Right ventricle myocardium inferior (tissue), 1 donor: ENCODE measurements at regions not wholly inside any gene's neighbourhood (a gene's known extent, or its start where the extent isn't known, plus 50 kb on each side); places are given as distances from the start of the nearest gene placed in this dataset.

Experiments used
- ATAC-seq: fragments of 200-7000 bp; cut with Tn5 transposase; one replicate; pipeline ENCODE4 v1.9.1; 2020; ENCODE audit warnings: mild to moderate bottlenecking, moderate library complexity
- DNase-seq: peaks from one replicate; pipeline ENCODE4 v3.0.0; 2021; ENCODE audit errors: missing footprints
- intact Hi-C: fragments of 100-400 bp; cut with DNase I; formaldehyde crosslinking; loops from one replicate; pipeline ENCODE4 v1.11.0; 2022
- donor health status: DM: no; HTN: yes; CAD: no; lungs with severe emphysema.

- intact Hi-C loops, result loop anchor here (5.0 to 10.0 kb wide), 4 partner anchors 812 to 1280 kb away; partner anchors contain the start of gene BCL11A
- ATAC-seq (no peak), DNase-seq (no peak)
Observed at GRCh38 chr2:59302683-59303082, 1061.6 kb upstream of the FANCL start.

GRCh38 chr2:59301466-59302402, 1060.6 kb upstream of the FANCL start:
- intact Hi-C loops, result loop anchor here (5.0 to 10.0 kb wide), 4 partner anchors 813 to 1281 kb away; partner anchors contain the start of gene BCL11A
- DNase-seq (no peak), ATAC-seq (peak; percentile 76)

GRCh38 chr2:59297816-59298215, 1056.7 kb upstream of the FANCL start:
- intact Hi-C loops, result no loop called here
- ATAC-seq (no peak), DNase-seq (no peak)

GRCh38 chr2:59296279-59296678, 1055.2 kb upstream of the FANCL start:
- DNase-seq (no peak), ATAC-seq (no peak)
- intact Hi-C loops, result no loop called here

GRCh38 chr2:59295524-59296162, 1054.5 kb upstream of the FANCL start:
- no peak for ATAC-seq
- DNase-seq, result no peak
- intact Hi-C loops, result no loop called here

- ATAC-seq, result no peak
- intact Hi-C loops, result no loop called here
- no peak for DNase-seq
Observed at GRCh38 chr2:59288771-59289170, 1047.6 kb upstream of the FANCL start.

- intact Hi-C loops, result no loop called here
- ATAC-seq (no peak), DNase-seq (no peak)
Observed at GRCh38 chr2:59282374-59283057, 1041.4 kb upstream of the FANCL start.

GRCh38 chr2:59277671-59278070, 1036.5 kb upstream of the FANCL start:
- intact Hi-C loops, result no loop called here
- DNase-seq, result no peak
- no peak for ATAC-seq

GRCh38 chr2:59276917-59277316, 1035.8 kb upstream of the FANCL start:
- ATAC-seq, result no peak
- DNase-seq, result no peak
- intact Hi-C loops, result no loop called here

- intact Hi-C loops, result no loop called here
- no peak for DNase-seq
- ATAC-seq, result no peak
Observed at GRCh38 chr2:59276033-59276432, 1034.9 kb upstream of the FANCL start.

GRCh38 chr2:59266453-59266852, 1025.3 kb upstream of the FANCL start:
- intact Hi-C loops, result no loop called here
- ATAC-seq, result no peak
- no peak for DNase-seq

GRCh38 chr2:59259913-59260312, 1018.8 kb upstream of the FANCL start:
- intact Hi-C loops, result no loop called here
- ATAC-seq (no peak), DNase-seq (no peak)

GRCh38 chr2:59256290-59256689, 1015.2 kb upstream of the FANCL start:
- intact Hi-C loops, result no loop called here

GRCh38 chr2:59254279-59254678, 1013.2 kb upstream of the FANCL start:
- DNase-seq, result no peak
- ATAC-seq, result no peak
- intact Hi-C loops, result no loop called here

More at GRCh38 chr2:59256290-59256689, 1015.2 kb upstream of the FANCL start:
- DNase-seq (no peak), ATAC-seq (no peak)

- DNase-seq (no peak), ATAC-seq (no peak)
- intact Hi-C loops, result no loop called here
Observed at GRCh38 chr2:59250307-59250677, 1009.2 kb upstream of the FANCL start.

GRCh38 chr2:59249441-59250306, 1008.5 kb upstream of the FANCL start:
- intact Hi-C loops, result no loop called here
- ATAC-seq, result no peak
- no peak for DNase-seq

- no peak for ATAC-seq
- intact Hi-C loops, result no loop called here
Observed at GRCh38 chr2:59239146-59239545, 998.0 kb upstream of the FANCL start.

GRCh38 chr2:59237311-59237710, 996.2 kb upstream of the FANCL start:
- intact Hi-C loops, result no loop called here
- no peak for DNase-seq
- no peak for ATAC-seq

More at GRCh38 chr2:59239146-59239545, 998.0 kb upstream of the FANCL start:
- DNase-seq, result no peak

- DNase-seq (no peak), ATAC-seq (no peak)
- intact Hi-C loops, result no loop called here
Observed at GRCh38 chr2:59236723-59237122, 995.6 kb upstream of the FANCL start.
